ENCODE measurements at regions not wholly inside any gene's neighbourhood (a gene's known extent, or its start where the extent isn't known, plus 50 kb on each side); places are given as distances from the start of the nearest gene placed in this dataset.
A peak's percentile ranks its signal among the peaks of the same experiment; 100 is the strongest.

- TF ChIP-seq JUN (IDR thresholded peaks at IDR 0.05; ENCODE audit: borderline replicate concordance, insufficient read depth, insufficient read length, low read depth) (peak; percentile 77), FOS (IDR thresholded peaks at IDR 0.05; ENCODE audit: borderline replicate concordance, insufficient read depth, low read length) (peak; percentile 97), POLR2AphosphoS5 (IDR thresholded peaks at IDR 0.05; ENCODE audit: insufficient read depth, low read depth, low read length) (peak; percentile 33), GATA2 (IDR thresholded peaks at IDR 0.05; ENCODE audit: insufficient read depth, insufficient read length, low read depth, low read length) (no peak)
- Histone ChIP-seq H3K9me3 (replicated peaks; ENCODE audit: control insufficient read depth, insufficient read depth, low read length) (no peaks in the 10 kb centered on the region), H3K4me3 (replicated peaks in 1 of 3; ENCODE audit: insufficient read depth in 1 of 3, low read depth in 1 of 3, low read length in 3 of 3) (no peak overlapping the region), H3K4me2 (ENCODE audit: insufficient read depth, low read length) (no peak overlapping the region), H2AFZ (ENCODE audit: low read depth, low read length) (no peak overlapping the region), H3K9ac (replicated peaks; ENCODE audit: extremely low read depth, insufficient read depth, low read length) (no peak overlapping the region), H3K36me3 (ENCODE audit: control insufficient read depth in 2 of 2, extremely low read depth in 1 of 2, insufficient read depth in 2 of 2, low read length in 2 of 2) (no peaks in the 10 kb centered on the region), H4K20me1 (replicated peaks; ENCODE audit: control insufficient read depth, extremely low read depth, insufficient read depth, low read length) (no peaks in the 10 kb centered on the region), H3K27ac (ENCODE audit: insufficient read depth, low read depth, low read length) (no peak overlapping the region), H3K79me2 (ENCODE audit: control insufficient read depth, insufficient read depth, low read length) (no peaks in the 10 kb centered on the region), H3K4me1 (ENCODE audit: control insufficient read depth, extremely low read depth, insufficient read depth, low read length) (peaks cover 8% of the 10 kb centered on the region), H3K9me1 (replicated peaks; ENCODE audit: control insufficient read depth, extremely low read depth, insufficient read depth, low read length) (no peaks in the 10 kb centered on the region), H3K27me3 (ENCODE audit: control insufficient read depth in 2 of 2, insufficient read depth in 2 of 2, low read length in 2 of 2) (no peaks in the 10 kb centered on the region)
- intact Hi-C loops (cut with micrococcal nuclease) (loop anchor here (1.0 to 2.0 kb wide), 2 partner anchors 9 to 172 kb away; no protein-coding TSS in a partner anchor), dilution Hi-C loops (cut with MboI; ENCODE audit: extremely low pct_ligation_motif_present, low sequenced_read_pairs) (no loop called here)
- POLR2A ChIA-PET, result interaction anchor here (1.2 kb wide), 1 partner anchor 9 kb away, joined by 7 read pairs; no protein-coding TSS in a partner anchor
- DNase-seq (ENCODE audit: low read depth, low spot score), result peak; percentile 73
- no TSS peak for BruUV-seq (replicated peaks)
- FAIRE-seq, result peak; percentile 96
- CTCF ChIA-PET, result interaction anchor here (0.8 to 1.2 kb wide), 4 partner anchors 9 to 16 kb away, joined by 3 to 5 read pairs (median 4); no protein-coding TSS in a partner anchor
Measured at GRCh38 chr7:131244259-131244852, 83.3 kb upstream of the MKLN1 start.

DNA sequence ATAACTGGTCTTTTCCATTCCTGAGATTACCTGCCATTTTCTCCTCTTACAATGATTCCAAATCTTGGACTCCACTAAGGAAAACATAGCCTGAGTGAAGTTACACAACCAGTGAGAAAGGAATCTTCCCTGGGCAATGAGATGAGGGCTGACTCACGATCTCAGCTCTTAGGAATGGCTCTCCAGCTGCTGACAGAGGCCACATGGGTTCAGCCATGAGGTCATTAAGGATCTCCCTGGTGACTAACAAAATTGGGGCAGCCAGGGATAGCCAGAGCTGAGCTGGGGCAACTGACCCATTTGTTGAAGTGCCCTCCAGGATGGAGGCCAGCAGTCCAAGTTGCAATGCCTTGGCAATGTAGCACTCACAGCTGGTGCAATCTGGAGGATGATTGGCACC is 78.7 kb upstream of the MKLN1 start:
- peaks cover 13% of the 10 kb centered on the region for H3K4me1 ChIP-seq (ENCODE audit: control insufficient read depth, extremely low read depth, insufficient read depth, low read length)
- FAIRE-seq (no peak), DNase-seq (ENCODE audit: low read depth, low spot score) (peak; percentile 36)
- no peaks in the 10 kb centered on the region for H4K20me1 ChIP-seq (replicated peaks; ENCODE audit: control insufficient read depth, extremely low read depth, insufficient read depth, low read length)
- H3K27me3 ChIP-seq (ENCODE audit: control insufficient read depth in 2 of 2, insufficient read depth in 2 of 2, low read length in 2 of 2), result no peaks in the 10 kb centered on the region
- no peak overlapping the region for H3K27ac ChIP-seq (ENCODE audit: insufficient read depth, low read depth, low read length)
- H3K36me3 ChIP-seq (ENCODE audit: control insufficient read depth in 2 of 2, extremely low read depth in 1 of 2, insufficient read depth in 2 of 2, low read length in 2 of 2), result no peaks in the 10 kb centered on the region
- intact Hi-C loops (cut with micrococcal nuclease), result no loop called here
- no peak overlapping the region for H3K9ac ChIP-seq (replicated peaks; ENCODE audit: extremely low read depth, insufficient read depth, low read length)
- ChIA-PET CTCF (interaction anchor here (0.9 kb wide), 1 partner anchor 13 kb away, joined by 3 read pairs; no protein-coding TSS in a partner anchor), POLR2A (no interaction called here)
- TF ChIP-seq CTCF (IDR thresholded peaks at IDR 0.05; ENCODE audit: extremely low read depth in 1 of 2, insufficient read depth in 1 of 2, low read depth in 1 of 2, low read length in 2 of 2) (no peak), JUN (IDR thresholded peaks at IDR 0.05; ENCODE audit: borderline replicate concordance, insufficient read depth, insufficient read length, low read depth) (peak; percentile 16), POLR2AphosphoS5 (IDR thresholded peaks at IDR 0.05; ENCODE audit: insufficient read depth, low read depth, low read length) (no peak), EZH2 (IDR thresholded peaks at IDR 0.05; ENCODE audit: borderline replicate concordance, low read depth, low read length, severe bottlenecking) (no peak), MYC (IDR thresholded peaks at IDR 0.05; ENCODE audit: low read depth, low read length) (no peak), FOS (IDR thresholded peaks at IDR 0.05; ENCODE audit: borderline replicate concordance, insufficient read depth, low read length) (peak; percentile 55), GATA2 (IDR thresholded peaks at IDR 0.05; ENCODE audit: insufficient read depth, insufficient read length, low read depth, low read length) (no peak), POLR2A (IDR thresholded peaks at IDR 0.05; ENCODE audit: low read depth, low read length) (no peak)
- TF ChIP-seq, protein P1, sequence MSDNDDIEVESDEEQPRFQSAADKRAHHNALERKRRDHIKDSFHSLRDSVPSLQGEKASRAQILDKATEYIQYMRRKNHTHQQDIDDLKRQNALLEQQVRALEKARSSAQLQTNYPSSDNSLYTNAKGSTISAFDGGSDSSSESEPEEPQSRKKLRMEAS (IDR thresholded peaks at IDR 0.05; ENCODE audit: insufficient read depth, insufficient read length), result no peak
- H3K9me1 ChIP-seq (replicated peaks; ENCODE audit: control insufficient read depth, extremely low read depth, insufficient read depth, low read length), result no peaks in the 10 kb centered on the region
- no peaks in the 10 kb centered on the region for H3K79me2 ChIP-seq (ENCODE audit: control insufficient read depth, insufficient read depth, low read length)
- dilution Hi-C loops (cut with MboI; ENCODE audit: extremely low pct_ligation_motif_present, low sequenced_read_pairs), result no loop called here
- no peak overlapping the region for H2AFZ ChIP-seq (ENCODE audit: low read depth, low read length)
- no TSS peak for BruUV-seq (replicated peaks)
- no peak overlapping the region for H3K4me2 ChIP-seq (ENCODE audit: insufficient read depth, low read length)
- no peak overlapping the region for H3K4me3 ChIP-seq (replicated peaks in 1 of 3; ENCODE audit: insufficient read depth in 1 of 3, low read depth in 1 of 3, low read length in 3 of 3)
- no peaks in the 10 kb centered on the region for H3K9me3 ChIP-seq (replicated peaks; ENCODE audit: control insufficient read depth, insufficient read depth, low read length)
